SU-DHL-6 (cell line): ENCODE measurements at regions not wholly inside any gene's neighbourhood (a gene's known extent, or its start where the extent isn't known, plus 50 kb on each side); places are given as distances from the start of the nearest gene placed in this dataset.

ENCODE experiments used
- H2AFZ ChIP-seq: fragments of 200-600 bp; sonication (generic); 2 replicates; pipeline ENCODE4 v1.6.1; 2014; ENCODE audit warnings: low read depth, mild to moderate bottlenecking, moderate library complexity, mixed read lengths, antibody characterized with exemption, low read length; ENCODE audit not compliant: severe bottlenecking
- H3F3A ChIP-seq: fragments of 200-600 bp; shearing (Covaris generic); 2 replicates; pipeline ENCODE4 v1.6.0; 2016; ENCODE audit warnings: antibody characterized with exemption, mild to moderate bottlenecking; ENCODE audit not compliant: insufficient read depth
- H3K27ac ChIP-seq: fragments of 200-600 bp; sonication (generic); 2 replicates; pipeline ENCODE4 v1.5.1; 2016; ENCODE audit warnings: low read depth, mild to moderate bottlenecking, low read length, moderate library complexity, mixed read lengths
- H3K27me3 ChIP-seq: fragments of 200-600 bp; sonication (generic), shearing (Covaris generic); 2 replicates; pipeline ENCODE4 v1.6.0; 2014; ENCODE audit warnings: mild to moderate bottlenecking, low read length
- H3K36me3 ChIP-seq: fragments of 200-600 bp; sonication (generic); 2 replicates; pipeline ENCODE4 v1.6.1; 2014; ENCODE audit warnings: mild to moderate bottlenecking, low read length, mixed read lengths
- H3K4me2 ChIP-seq: fragments of 300-600, 200-600 bp; shearing (Covaris generic), sonication (generic); 2 replicates; pipeline ENCODE4 v1.6.0; 2014; ENCODE audit warnings: low read length, low read depth, mild to moderate bottlenecking; ENCODE audit not compliant: poor library complexity, severe bottlenecking
- H3K4me3 ChIP-seq: fragments of 200-600 bp; sonication (generic); 2 replicates; pipeline ENCODE4 v1.5.1; 2014; ENCODE audit warnings: antibody characterized with exemption, low read length, mild to moderate bottlenecking, mixed read lengths; ENCODE audit not compliant: insufficient read depth, poor library complexity, severe bottlenecking
- H3K79me2 ChIP-seq: fragments of 200-600 bp; sonication (generic); 2 replicates; pipeline ENCODE4 v1.6.1; 2014; ENCODE audit warnings: mild to moderate bottlenecking, low read length, moderate library complexity; ENCODE audit not compliant: insufficient read depth
- H3K9ac ChIP-seq: fragments of 200-600 bp; sonication (generic); 2 replicates; pipeline ENCODE4 v1.7.0; 2014; ENCODE audit warnings: mild to moderate bottlenecking, low read length
- H3K9me2 ChIP-seq: fragments of 200-600 bp; sonication (generic); replicated peaks from 2 replicates; pipeline ENCODE4 v1.6.1; 2014; ENCODE audit warnings: low read length; ENCODE audit not compliant: insufficient read depth
- H3K9me3 ChIP-seq: fragments of 200-600 bp; sonication (generic); 2 replicates; pipeline ENCODE4 v1.6.1; 2014; ENCODE audit warnings: low read length, mixed read lengths; ENCODE audit not compliant: insufficient read depth
- H4K20me1 ChIP-seq: fragments of 200-600 bp; sonication (generic); 2 replicates; pipeline ENCODE4 v1.6.1; 2014; ENCODE audit warnings: low read depth, mild to moderate bottlenecking, antibody characterized with exemption, low read length, moderate library complexity, mixed read lengths
- EZH2phosphoT487 ChIP-seq: fragments of 200-600 bp; sonication (generic), shearing (Covaris generic); conservative IDR thresholded peaks from 2 replicates; pipeline ENCODE4 v1.6.1; 2018; ENCODE audit warnings: mild to moderate bottlenecking, antibody characterized with exemption, low read length, moderate library complexity, mixed read lengths
- TF ChIP-seq, protein P1 (sequence below): fragments of 200-600 bp; sonication (generic); IDR thresholded peaks from one replicate; pipeline ENCODE4 v1.5.1; 2017; ENCODE audit warnings: antibody characterized with exemption, mild to moderate bottlenecking, low read length, moderate library complexity; ENCODE audit not compliant: insufficient read depth, poor library complexity, severe bottlenecking

DNA sequence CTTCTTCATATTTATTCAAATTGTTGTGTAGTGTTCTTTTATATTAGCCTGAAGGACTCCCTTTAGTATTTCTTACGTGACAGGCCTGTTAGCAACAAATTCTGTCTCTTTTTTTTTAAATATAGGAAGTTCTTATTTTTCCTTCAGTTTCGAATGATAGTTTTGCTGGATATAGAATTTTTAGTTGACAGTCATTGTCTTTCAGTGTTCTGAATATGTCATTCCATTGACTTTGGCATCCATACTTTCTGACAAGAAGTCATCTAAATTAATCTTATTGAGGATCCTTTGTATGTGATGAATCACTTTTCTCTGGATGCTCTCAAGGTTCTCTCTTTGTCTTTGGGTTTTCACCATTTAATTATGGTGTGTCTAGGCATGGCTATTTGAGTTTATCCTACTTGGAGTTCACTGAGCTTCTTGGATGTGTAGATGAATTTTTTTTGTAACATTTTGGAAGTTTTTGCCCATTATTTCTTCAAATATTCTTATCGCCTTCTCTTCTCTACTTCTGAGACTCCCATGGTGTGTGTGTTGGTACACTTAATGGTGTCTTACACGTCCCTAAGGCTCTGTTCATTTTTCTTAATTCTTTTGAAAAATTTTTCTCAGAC lies 82.5 kb upstream of the GTSF1L start:
- Histone ChIP-seq H3K9me2 (no peaks in the 10 kb centered on the region), H3K9ac (no peak overlapping the region), H4K20me1 (no peaks in the 10 kb centered on the region), H3F3A (no peaks in the 10 kb centered on the region), H3K36me3 (no peaks in the 10 kb centered on the region), H3K27ac (no peak overlapping the region), H3K4me2 (no peak overlapping the region), H3K4me3 (no peak overlapping the region), H3K79me2 (no peaks in the 10 kb centered on the region), H3K27me3 (no peaks in the 10 kb centered on the region), H2AFZ (no peak overlapping the region), H3K9me3 (peaks cover 14% of the 10 kb centered on the region)
- TF ChIP-seq, protein P1, sequence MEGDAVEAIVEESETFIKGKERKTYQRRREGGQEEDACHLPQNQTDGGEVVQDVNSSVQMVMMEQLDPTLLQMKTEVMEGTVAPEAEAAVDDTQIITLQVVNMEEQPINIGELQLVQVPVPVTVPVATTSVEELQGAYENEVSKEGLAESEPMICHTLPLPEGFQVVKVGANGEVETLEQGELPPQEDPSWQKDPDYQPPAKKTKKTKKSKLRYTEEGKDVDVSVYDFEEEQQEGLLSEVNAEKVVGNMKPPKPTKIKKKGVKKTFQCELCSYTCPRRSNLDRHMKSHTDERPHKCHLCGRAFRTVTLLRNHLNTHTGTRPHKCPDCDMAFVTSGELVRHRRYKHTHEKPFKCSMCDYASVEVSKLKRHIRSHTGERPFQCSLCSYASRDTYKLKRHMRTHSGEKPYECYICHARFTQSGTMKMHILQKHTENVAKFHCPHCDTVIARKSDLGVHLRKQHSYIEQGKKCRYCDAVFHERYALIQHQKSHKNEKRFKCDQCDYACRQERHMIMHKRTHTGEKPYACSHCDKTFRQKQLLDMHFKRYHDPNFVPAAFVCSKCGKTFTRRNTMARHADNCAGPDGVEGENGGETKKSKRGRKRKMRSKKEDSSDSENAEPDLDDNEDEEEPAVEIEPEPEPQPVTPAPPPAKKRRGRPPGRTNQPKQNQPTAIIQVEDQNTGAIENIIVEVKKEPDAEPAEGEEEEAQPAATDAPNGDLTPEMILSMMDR, result no peak
- TF ChIP-seq EZH2phosphoT487, result no peak

DNA sequence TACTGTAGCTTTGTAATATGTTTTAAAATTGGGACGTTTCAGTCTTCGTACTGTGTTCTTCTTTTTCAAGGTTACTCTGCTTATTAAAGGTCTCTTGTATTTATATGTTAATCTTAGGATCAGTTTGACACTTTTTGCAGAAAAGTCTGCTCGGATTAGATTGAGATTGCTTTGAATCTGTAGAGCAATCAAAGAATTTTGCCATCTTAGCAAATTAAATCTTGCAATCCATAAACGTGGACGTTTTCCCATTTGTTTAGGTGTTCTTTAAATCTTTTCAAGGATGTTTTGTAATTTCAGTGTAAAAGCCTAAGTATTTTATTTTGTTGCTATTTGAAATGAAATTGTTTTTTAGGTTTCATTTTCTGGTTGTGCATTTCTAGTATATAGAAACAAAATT lies 78.0 kb upstream of the GTSF1L start:
- Histone ChIP-seq H3K4me2 (no peak overlapping the region), H2AFZ (no peak overlapping the region), H3K27ac (no peak overlapping the region), H3K9ac (no peak overlapping the region), H3K36me3 (no peaks in the 10 kb centered on the region), H3F3A (no peaks in the 10 kb centered on the region), H3K9me3 (peaks cover 14% of the 10 kb centered on the region), H3K27me3 (no peaks in the 10 kb centered on the region), H4K20me1 (no peaks in the 10 kb centered on the region), H3K4me3 (no peak overlapping the region), H3K79me2 (no peaks in the 10 kb centered on the region), H3K9me2 (no peaks in the 10 kb centered on the region)
- no peak for TF ChIP-seq EZH2phosphoT487
- TF ChIP-seq, protein P1, result no peak

- Histone ChIP-seq H3K9ac (no peak overlapping the region), H2AFZ (no peak overlapping the region)
Measured at GRCh38 chr20:43803276-43803675, 76.5 kb upstream of the GTSF1L start.

More at GRCh38 chr20:43803276-43803675, 76.5 kb upstream of the GTSF1L start:
- Histone ChIP-seq H3K9me2 (no peaks in the 10 kb centered on the region), H3K79me2 (no peaks in the 10 kb centered on the region), H3F3A (no peaks in the 10 kb centered on the region), H3K4me3 (no peak overlapping the region), H3K27ac (no peak overlapping the region), H3K36me3 (no peaks in the 10 kb centered on the region), H3K27me3 (no peaks in the 10 kb centered on the region), H4K20me1 (no peaks in the 10 kb centered on the region), H3K9me3 (0 out of 2 replicates have a peak, but pooled peaks cover 3% of the 10 kb centered on the region), H3K4me2 (no peak overlapping the region)
- TF ChIP-seq, protein P1, result no peak
- no peak for TF ChIP-seq EZH2phosphoT487
